AG09309 (cell line): ENCODE measurements at regions not wholly inside any gene's neighbourhood (a gene's known extent, or its start where the extent isn't known, plus 50 kb on each side); places are given as distances from the start of the nearest gene placed in this dataset.

ENCODE experiments used
- DNase-seq: peaks from one replicate; pipeline ENCODE4 v3.0.0-alpha.2; 2010; ENCODE audit warnings: low read depth
- H3K4me3 ChIP-seq: 2 replicates; pipeline ENCODE4 v1.5.1; 2011; ENCODE audit warnings: mild to moderate bottlenecking, low read depth, low read length, moderate library complexity; ENCODE audit not compliant: control insufficient read depth
- TF ChIP-seq, protein P1 (sequence below): IDR thresholded peaks from 2 replicates; pipeline ENCODE4 v1.5.1; 2011; ENCODE audit warnings: mild to moderate bottlenecking, low read depth, low read length, inconsistent platforms; ENCODE audit not compliant: insufficient read depth, control insufficient read depth; ENCODE audit errors: missing control alignments

DNA sequence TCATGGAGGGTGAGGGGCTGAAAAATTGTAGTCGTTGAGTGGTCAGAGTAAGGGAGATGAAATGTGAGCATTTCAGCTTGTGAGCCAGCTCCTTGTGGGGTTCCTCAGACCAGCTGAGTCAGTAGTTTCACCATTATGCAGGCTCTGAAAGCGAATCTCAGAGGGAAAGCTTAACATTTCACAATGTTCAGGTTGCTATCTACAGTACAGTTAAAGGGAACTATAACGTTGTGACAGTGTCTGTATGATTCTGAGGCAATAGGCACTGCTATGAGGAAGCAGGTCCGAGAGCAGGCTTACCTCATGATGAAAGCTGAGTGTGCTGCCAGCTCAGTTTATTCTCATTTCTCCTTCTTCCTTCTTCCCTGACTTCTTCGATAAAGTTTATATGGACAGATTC is 469.6 kb downstream of the EDEM1 start:
- DNase-seq, result no peak
- H3K4me3 ChIP-seq, result no peak overlapping the region
- TF ChIP-seq, protein P1, sequence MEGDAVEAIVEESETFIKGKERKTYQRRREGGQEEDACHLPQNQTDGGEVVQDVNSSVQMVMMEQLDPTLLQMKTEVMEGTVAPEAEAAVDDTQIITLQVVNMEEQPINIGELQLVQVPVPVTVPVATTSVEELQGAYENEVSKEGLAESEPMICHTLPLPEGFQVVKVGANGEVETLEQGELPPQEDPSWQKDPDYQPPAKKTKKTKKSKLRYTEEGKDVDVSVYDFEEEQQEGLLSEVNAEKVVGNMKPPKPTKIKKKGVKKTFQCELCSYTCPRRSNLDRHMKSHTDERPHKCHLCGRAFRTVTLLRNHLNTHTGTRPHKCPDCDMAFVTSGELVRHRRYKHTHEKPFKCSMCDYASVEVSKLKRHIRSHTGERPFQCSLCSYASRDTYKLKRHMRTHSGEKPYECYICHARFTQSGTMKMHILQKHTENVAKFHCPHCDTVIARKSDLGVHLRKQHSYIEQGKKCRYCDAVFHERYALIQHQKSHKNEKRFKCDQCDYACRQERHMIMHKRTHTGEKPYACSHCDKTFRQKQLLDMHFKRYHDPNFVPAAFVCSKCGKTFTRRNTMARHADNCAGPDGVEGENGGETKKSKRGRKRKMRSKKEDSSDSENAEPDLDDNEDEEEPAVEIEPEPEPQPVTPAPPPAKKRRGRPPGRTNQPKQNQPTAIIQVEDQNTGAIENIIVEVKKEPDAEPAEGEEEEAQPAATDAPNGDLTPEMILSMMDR, result no peak

DNA sequence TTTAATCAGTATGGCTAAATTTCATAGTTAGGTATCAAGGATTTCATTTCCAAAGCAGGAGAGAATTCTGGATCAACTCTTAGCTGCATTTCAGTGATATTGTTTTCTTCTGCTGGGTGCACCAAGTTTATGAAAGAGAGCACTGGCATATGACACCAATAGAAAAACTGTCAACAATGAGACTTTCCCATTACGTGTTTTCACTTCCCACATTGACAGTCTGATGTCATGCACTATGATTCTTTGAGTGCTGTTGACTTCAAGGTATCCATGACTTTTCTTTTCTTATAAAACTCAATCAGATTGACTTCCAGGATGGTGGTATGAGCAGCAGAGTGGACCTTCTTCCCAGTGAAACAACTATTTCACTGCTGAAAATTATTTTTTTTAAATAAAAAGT is 476.1 kb downstream of the EDEM1 start:
- H3K4me3 ChIP-seq, result no peak overlapping the region
- TF ChIP-seq, protein P1, result no peak
- no peak for DNase-seq

DNA sequence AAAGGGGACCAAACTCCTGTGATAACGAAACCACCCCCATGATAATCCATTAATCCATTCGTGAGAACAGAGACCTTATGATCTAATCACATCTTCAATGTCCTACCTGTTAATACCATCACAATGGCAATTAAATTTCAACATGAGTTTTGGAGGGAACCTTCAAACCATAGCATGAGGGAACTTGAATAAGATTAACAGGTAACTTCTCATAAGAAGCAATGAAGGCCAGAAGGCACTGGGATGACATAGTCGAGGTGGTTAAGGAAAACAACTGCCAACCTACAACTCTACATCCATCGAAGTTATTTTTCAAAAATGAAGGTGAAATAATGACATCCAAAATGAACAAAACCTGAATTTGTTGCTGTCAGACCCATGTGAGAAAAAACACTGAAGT is 478.9 kb downstream of the EDEM1 start:
- DNase-seq, result no peak
- TF ChIP-seq, protein P1, result no peak
- no peak overlapping the region for H3K4me3 ChIP-seq

DNA sequence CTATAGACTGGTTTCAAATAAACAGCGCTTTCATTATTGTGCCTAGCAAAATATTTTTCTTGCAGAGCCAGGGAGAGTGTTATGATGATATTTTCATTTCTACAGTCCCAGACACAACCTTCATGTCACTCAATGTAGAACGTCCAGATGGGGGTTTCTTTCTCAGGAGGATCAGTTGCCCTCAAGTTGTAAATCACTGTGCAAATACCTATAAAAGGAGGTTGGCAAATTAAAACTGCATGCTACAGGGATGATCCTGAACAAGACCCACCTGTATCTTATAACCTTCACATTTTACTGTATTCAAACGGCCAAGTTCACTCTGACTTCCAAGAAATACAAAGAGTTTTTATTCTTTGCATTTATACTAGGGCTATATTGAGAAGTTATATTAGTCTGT is 486.0 kb downstream of the EDEM1 start:
- no peak for DNase-seq
- H3K4me3 ChIP-seq, result no peak overlapping the region
- TF ChIP-seq, protein P1, result no peak

DNA sequence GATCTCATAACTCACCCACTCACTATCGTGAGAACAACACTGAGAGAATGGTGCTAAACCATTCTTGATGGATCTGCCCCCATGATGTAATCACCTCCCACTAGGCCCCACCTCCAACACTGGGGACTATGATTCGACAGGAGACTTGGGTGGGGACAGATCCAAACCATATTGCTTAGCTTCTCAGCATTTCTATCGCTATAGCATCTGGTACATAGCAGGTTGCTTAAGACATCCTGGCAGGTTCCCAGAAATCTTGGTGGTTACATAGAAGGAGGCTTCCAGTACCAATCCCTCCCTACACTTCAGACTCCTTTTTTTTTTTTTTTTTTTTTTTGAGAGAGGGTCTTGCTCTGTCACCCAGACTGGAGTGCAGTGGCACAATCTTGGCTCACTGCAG is 487.8 kb downstream of the EDEM1 start:
- H3K4me3 ChIP-seq, result no peak overlapping the region
- no peak for DNase-seq
- TF ChIP-seq, protein P1, result no peak

DNA sequence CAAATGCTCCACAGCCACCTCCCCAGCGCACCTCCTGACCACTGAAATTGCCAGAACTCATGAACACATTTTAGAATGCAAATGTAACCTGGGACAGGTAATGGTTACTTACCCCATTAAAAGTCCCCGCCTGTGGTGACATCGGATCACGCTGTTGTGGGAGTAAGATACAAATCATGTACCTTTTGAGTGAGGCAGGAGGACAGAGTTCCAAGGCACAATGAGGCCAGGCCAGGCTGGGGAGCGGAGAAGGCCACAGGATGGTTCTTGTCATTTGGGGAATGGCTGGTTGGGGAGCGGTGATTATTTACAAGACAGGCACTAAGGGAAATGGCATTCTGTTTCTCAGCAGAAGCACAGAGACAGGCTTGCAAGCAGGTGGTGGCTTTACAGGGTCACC is 490.0 kb downstream of the EDEM1 start:
- no peak overlapping the region for H3K4me3 ChIP-seq
- DNase-seq, result no peak
- TF ChIP-seq, protein P1, result no peak

DNA sequence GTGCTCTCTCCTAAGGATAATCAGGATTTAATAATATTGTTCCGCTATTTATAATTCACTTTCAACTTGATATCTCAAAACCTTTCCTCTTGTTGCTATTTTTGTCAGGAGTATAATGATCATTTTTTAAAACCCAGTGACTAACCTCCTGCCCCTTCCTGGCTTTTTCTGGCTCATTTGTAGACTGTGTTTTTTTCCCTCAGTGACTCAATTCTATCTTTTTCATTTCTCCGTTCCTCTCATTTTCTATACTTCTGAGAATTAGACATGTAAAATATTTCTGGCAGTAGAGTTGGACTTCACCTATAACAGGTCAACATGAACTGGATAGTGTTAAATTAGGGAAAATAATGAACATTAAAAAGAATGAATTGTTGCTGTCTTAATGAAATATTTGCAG is 490.7 kb downstream of the EDEM1 start:
- TF ChIP-seq, protein P1, result no peak
- DNase-seq, result no peak
- no peak overlapping the region for H3K4me3 ChIP-seq
